ENCODE measurements at regions not wholly inside any gene's neighbourhood (a gene's known extent, or its start where the extent isn't known, plus 50 kb on each side); places are given as distances from the start of the nearest gene placed in this dataset.
A peak's percentile ranks its signal among the peaks of the same experiment; 100 is the strongest.

DNA sequence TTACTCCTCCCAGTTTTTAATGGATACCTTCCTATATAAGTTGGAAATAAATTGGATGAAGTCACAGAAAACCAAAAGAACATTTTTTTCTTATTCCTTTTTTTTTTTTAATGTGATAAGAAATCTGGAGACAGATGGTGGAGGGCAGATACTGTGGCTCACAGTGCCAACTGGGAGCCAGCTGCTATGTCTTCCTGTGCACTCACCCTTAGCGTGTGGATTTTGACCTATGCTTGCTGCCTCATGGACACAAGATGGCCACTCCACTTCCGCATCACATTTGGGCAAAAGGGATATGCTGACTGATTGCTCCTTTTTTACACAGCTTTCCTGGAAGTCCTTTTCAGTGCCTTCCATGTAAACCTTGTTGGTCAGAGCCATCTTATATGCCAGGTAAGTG lies 342.6 kb downstream of the MAN2A1 start:
- DNase-seq (ENCODE audit: low read depth): no peak

DNA sequence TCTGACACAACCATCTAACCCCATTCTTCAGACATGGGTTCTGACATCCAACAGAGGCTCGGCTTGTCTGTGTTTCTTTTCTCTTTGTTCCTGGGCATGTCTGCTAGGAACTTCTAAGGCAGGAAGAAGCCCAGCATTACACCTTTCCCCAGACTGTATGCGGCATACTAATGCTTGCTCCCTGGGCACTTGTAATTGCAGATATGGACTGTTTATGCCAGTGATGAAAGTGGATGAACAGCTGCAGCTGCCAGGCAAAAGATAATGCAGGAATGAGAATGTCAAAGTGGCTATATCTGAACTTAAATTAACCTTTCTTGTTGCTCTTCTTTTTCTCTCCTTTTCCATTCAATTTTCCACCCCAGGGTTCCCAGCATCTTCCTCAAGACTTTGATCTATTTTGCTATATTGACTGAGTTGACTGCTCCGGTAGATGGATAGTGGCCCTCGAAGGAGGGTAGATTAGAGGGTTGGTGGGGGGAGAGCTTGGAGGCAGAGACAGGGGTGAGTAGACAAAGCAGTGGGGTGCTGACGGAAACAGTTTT lies 344.4 kb downstream of the MAN2A1 start:
- DNase-seq (ENCODE audit: low read depth): no peak

DNA sequence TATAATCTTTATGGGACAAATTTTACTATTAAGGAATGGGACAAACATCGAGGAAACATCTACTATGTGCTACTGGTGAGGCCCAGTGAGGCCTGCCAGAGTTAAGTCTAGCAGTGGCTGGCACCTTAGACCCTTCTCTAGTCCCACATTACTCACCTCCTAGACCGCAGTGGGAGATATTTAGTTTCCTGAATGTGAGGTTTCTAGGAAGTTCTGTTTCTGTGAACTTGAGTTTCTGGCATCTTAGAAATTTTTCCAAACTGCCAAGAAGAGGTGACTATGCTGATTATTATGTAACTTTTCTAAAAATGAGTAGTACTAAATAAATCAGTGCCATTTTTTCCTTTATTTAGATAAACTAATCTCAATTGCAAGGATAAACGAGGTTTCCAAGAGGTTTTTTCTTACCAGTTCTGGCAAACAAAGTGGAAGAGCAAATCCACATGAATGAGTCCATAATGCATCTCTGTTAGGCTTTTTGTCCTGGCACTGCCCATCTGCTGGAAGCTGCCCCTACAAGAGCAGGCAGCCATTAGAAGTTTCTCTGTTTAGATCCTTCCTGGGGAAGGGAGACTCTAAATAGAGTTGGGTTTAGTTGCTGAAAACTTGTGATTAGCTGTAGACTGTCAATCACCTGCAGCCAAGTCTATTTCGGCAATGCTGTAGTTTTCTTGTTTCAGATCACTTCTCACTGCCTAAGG lies 348.7 kb downstream of the MAN2A1 start:
- DNase-seq (ENCODE audit: low read depth): peak; percentile 7

DNA sequence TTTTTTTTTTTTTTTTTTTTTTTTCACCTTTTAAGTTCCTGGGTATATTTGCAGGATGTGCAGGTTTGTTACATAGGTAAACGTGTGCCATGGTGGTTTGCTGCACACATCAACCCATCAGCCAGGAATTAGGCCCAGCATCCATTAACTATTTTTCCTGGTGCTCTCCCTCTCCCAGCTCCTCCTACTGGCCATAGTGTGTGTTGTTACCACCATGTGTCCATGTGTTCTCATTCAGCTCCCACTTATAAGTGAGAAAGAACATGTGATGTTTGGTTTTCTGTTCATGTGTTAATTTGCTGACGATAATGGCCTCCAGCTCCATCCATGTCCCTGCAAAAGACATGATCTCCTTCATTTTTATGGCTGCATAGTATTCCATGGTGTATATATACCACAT lies 350.5 kb downstream of the MAN2A1 start:
- DNase-seq (ENCODE audit: low read depth): peak; percentile 21

DNA sequence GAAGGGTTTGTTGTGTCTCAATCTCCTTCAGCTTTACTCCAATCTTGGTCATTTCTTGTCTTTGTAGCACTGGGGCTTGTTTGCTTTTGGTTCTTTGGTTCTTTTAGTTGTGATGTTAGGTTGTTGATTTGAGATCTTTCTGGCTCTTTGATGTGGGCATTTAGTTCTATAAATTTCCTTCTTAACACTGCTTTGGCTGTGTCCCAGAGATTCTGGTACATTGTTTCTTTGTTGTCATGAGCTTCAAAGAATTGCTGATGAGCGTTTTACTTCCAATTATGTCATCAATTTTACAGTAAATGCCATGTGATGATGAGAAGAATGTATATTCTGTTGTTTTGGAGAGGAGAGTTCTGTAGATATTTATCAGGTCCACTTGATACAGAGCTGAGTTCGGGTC lies 353.3 kb downstream of the MAN2A1 start:
- DNase-seq (ENCODE audit: low read depth): no peak

DNA sequence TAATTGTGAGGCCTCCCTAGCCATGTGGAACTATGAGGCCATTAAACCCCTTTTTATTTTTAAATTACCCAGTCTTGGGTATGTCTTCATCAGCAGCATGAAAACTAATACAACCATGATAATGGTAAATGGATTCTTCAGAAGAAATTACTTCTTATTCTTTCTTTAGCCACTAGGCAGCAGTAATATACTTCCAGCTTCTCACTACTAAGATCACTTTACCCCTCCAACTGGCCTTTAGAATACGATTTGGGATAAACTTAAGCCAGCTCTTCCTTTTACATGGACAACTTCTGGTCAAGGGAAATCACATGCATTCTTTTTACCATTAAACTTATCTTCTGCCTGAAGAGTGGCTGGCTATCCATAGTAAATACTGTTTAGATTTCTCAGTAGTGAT lies 355.4 kb downstream of the MAN2A1 start:
- DNase-seq (ENCODE audit: low read depth): peak; percentile 6

DNA sequence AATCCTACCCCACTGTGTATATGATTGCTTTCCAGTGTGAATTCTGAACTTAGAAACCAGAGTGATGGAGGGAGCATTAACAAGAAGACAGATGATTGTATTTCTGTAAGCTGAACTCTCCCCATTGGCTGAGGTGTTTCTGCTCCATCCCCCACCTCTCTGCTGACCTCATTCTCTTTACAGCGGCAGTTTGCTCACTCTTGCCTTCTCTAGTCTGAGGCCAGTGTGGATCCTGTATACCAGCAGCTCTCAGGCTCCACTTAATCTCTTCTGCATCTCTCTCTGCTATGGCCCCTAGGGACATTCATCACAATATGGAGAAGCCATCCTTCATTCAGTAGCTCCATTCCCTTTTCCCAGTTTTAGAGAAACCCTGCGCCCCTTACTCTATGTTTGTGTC lies 358.8 kb downstream of the MAN2A1 start:
- DNase-seq (ENCODE audit: low read depth): no peak

DNA sequence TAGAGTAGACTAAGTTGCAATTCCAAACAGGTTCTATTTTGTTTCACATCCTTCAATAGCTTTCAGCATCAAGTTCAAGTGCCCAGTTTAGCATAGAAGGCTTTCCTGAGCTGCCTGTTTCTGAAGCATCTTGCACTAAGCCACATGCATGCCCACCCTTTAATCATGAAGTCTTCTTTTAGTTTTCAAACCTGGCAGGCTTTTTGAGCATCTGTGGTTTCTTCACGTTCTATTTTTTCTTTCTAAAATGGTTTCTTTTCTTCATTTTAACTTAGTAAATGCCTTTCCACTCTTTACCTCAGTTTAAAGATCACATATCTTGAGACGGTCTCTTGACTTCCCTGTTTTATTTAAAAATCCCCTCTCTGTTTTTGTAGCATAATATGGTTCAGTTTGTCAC lies 360.1 kb downstream of the MAN2A1 start:
- DNase-seq (ENCODE audit: low read depth): no peak

DNA sequence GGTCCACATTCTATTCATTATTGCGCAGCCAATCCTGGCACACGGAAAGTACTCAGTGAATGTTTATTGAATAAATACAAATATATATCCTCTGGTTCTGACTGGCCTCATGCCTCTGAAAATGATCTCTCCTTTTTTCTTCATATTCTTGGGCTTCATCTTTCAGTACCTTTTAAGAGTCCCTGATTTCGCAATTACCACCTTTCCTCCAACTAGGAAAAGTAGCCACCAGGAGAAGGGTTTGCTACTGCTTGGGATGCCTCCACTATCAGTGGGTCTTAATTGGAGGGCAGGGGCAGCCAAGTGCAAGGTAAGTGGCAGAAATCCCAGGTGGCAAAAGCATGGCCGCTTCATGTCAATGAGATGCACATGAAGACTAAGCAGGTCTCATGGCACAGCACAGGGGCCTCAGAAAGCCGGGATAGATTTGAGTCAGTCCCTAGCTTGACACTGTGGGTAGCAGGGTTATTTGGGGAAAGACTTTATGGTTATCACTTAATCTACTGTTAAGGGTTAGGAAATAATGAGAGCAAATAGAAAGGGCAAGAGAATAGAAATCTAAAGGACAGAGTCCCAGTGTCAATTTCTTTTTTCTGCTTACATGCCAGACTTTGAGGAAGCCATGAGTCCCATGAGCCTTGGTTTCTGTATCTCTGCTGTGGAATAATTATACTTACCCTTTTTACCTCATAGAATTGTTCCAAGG lies 361.1 kb downstream of the MAN2A1 start:
- no peak for DNase-seq (ENCODE audit: low read depth)

DNA sequence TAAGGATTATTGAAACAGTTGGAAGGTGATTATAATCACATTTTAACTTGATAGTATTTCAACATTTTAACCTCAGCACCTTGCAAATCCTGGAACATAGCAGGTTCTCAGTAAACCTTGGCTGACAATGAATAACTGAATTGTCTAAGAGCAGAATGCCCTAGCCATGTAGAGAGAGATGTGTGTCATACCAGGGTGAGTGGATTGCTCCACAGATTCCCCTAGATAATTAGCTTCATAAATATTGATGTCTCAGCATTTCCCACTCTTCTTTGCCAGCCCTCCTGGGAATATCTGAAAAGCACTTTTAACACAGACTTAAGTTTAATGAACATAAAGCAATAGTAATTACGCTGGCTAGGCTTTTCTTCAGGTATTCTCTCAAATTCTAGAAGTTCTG lies 363.5 kb downstream of the MAN2A1 start:
- no peak for DNase-seq (ENCODE audit: low read depth)

DNA sequence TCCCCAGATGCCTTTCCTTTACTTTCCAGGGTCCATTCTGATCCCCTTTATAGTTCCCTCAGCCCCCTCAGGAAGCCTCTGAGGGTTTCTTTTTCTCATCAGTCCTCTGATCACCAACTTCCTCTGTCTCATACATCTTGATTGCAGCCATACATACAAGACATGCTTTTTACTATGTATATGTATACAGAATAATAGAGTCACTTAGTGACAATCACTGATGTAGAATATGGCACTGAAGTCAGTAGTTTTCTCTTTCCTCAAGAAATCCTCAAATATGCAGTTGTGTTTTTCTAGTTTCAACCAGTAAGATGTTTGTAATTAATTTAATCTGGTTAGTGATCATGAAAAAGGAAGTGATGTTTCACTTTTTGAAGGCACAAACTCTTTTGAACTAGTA lies 364.1 kb downstream of the MAN2A1 start:
- no peak for DNase-seq (ENCODE audit: low read depth)

DNA sequence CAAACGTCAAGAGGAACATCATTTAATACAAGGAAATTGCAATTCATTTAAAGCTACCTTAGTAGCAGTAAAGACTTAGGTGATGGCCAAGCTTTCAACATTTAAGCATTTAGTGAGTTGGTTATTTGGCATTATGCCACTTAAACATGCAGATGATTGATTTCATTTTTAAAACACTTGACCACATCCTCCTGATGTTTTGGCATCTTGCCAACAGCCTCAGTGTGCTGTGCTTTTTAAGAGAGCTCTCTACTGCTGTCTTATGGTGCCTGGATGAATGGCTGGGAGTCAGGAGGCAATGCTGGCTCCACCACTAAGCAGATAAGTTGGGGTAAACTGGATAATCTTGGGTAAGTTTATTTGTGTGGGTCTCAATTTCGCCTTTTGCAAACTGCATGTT lies 364.5 kb downstream of the MAN2A1 start:
- DNase-seq (ENCODE audit: low read depth): peak; percentile 82

DNA sequence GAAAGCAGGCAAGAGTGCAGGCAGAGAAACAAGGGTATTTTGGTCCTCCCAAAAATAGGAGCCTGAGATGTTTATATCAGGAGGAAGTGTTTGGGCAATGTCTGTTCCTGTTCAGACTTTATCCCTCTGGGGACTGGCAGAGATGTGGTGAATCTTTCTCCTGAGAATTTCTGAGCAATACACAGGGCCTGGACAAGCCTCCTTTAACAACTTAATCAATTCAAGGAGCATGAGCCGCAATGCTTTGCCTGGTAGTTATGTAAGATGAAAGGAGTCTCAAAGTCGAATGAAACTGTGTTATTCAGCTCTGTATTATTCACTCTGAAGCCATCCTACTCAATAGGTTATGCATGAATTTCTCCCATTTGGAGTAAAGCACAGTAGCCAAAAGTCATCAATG lies 365.6 kb downstream of the MAN2A1 start:
- DNase-seq (ENCODE audit: low read depth): no peak

DNA sequence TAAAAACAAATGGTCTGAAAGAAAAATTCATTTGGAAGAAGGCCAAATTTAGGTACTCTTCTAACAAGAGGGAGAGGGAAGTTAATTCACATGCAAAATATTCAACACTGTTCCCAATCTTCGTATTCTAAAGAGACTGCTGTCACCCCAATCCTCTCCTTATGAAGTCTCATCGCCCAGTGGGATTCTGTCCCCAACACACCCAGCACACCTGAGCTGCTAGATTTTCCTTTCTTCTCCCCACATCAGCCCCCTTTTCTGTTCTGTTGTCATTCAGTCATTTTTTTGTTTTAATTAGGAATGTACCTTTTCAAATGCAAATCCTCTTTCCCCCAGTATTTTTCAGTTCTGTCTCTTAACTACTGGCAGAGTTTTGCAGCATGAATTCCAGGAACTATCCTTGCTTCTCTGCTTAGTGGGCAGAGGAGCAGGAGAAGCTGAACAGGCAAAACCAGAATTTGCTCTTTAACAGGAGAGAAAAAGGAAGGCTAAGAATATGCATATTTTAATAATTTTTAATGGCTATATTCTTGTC lies 366.9 kb downstream of the MAN2A1 start:
- DNase-seq (ENCODE audit: low read depth): no peak

DNA sequence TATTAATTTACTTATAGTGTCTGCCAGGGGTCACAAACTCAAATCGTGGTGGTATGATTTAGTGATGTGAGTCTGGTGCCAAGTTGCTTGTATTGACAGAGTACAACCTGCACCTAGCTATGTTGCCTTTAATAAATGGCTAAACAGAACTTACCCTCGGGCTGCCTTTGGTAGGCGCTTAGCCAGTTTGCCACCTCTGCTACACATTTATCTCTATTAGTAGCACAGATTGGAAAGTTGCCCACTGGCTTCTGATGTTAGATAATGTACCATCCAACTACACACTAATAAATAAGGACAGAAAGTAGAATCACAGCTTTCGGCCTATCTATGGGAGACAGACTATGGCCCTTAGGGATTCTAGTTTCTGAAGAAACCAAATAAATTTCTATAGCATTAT lies 368.4 kb downstream of the MAN2A1 start:
- DNase-seq (ENCODE audit: low read depth): no peak

DNA sequence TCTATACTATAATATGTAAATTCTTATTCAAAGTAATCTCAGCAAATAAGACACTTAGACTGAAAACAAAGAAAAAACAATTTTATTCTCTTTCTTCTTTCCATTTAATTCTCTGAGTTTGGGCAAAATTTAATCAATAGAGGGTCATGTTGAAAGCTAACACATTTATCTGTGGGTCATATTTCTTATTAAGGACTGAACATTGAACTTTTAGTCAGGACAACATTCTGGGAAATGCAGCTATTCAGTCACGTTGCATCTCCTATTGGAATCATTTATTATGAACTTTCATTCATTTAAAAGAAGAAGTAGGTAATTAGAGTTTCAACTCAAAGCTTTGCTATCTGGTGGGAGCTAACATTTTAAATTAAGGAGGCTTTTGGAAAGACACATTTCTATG lies 372.5 kb downstream of the MAN2A1 start:
- no peak for DNase-seq (ENCODE audit: low read depth)

DNA sequence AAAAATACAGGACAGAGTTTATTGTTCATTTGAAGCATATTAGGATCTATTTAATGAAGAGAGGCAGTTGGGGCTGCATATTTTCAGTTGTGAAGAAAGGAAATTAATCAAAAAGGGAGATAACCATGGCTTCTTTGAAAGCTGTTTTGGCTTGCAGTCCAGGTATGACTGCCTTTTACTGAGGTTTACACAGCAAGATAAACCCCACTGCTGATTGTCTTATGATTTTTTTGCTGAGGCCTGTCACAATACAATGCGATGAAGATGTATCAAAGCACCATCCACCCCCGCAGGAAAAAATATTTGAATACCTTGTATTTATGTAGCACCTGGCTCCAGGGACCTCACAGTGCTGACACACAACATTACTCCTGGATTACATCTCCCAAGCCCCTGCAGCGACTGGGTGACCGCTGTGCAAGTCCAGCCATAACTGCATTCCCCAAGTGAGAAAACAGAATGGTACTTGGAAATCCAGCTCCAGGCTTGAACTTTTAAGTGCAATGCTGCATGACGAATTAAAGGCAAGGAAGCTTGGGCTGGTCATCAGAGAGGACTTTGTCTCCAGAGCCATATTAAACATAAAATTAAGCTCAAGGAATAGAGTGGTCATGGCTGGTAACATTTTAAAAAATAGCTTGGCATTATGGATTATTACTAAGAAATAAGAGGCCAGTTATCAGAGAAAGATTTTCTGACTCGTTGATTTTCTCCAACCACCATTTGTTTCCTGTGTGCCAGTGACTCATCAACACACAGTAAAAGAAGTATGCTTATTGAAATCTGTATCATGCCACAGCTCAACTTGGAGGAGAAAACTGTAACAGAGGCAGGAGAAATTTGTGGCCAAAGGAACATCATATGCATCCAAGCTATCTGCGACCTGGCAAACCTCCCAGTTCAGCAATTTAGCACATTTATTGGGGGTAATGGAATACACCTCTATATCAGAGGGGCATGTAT lies 374.2 kb downstream of the MAN2A1 start:
- DNase-seq (ENCODE audit: low read depth): peak; percentile 37

DNA sequence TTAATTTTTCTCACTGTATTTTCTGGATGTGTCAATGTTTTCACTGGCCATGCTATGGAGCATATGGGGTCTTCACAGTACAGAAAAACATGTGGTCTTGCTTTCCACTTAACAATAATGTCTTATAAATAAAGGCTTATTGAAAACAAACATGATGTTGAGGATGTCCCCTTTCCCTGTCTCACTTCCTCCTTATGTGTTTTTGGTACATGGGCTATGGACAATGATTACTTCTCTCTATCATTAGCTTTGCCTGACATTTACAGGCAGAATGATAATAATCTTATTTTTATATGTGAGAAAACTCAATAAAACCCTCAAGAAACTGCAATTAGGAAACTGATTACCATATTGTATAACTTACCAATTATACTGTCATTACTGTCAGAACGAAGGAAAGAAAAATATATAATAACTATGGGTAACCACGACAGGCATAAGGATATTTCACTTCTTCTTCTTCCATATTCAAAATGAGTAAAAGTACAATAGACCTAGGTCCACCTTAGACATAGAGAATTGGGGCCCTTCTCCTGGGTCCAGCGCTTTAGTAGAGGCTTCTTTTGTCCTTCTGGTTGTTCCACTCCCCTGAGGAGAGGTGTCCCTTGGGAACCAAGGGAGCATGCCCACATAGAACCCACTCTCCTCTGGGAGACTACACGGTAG lies 375.0 kb downstream of the MAN2A1 start:
- DNase-seq (ENCODE audit: low read depth): no peak

DNA sequence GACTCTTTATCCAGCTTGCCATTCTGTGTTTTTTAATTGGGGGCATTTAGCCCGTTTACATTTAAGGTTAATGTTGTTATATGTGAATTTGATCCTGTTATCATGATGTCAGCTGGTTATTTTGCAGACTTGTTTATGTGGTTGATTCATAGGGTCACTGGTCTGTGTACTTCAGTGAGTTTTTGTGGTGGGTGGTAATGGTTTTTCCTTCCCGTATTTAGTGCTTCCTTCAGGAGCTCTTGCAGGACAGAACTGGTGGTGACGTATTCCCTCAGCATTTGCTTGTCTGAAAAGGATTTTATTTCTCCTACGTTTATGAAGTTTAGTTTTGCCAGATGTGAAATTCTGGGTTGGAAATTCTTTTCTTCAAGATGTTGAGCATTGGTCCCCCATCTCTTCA lies 381.1 kb downstream of the MAN2A1 start:
- DNase-seq (ENCODE audit: low read depth): no peak

DNA sequence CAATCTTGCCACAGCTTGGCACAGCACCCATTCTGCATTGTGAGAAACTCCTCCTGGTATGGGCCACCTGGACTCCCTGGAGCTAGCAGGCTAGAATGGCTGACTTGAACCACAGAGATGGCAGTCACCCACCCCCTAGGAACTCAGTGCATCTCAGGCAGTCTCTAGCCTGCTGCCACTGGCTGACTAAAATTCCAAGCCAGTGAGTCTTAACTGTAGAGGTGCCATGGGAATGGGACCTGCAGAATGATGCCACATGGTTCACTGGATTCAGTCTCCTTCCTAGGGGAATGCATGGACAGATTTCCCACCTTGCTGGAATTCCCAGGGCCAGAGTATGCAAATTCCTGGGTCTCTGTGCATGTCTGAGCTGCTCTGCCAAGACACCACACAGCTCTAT lies 382.9 kb downstream of the MAN2A1 start:
- DNase-seq (ENCODE audit: low read depth): no peak

DNA sequence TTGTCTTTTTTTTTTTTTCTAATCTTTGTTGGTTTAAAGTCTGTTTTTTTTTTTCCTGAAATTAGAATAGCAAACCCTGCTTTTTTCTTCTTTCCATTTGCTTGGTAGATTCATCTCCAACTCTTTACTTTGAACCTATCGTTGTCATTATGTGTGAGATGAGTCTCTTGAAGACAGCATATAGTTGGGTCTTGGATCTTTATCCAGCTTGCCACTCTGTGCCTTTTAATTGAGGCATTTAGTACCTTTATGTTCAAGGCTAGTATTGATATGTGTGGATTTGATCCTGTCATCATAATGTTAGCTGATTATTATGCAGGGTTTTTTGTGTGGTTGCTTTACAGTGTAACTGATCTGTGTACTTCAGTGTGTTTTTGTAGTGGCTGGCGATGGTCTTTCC lies 383.8 kb downstream of the MAN2A1 start:
- DNase-seq (ENCODE audit: low read depth): no peak

DNA sequence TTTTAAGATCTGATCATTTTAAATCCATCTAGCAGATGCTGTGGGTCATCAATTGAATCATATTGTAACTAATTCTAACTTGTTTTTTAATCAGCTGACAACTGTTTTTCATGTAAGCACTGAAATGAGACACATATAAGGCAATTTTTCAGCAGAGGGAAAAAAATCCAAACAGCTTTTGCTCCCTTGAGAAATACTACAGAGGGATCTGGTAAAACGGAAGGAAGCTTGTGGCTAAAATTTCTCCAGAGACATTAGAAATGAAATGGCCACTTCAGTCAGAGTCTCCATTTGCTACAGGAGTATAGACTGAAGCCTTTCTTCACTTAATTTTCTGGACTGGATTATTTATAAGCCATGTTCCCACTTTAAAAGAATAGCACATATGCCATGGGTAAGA lies 385.9 kb downstream of the MAN2A1 start:
- no peak for DNase-seq (ENCODE audit: low read depth)

Measured in iris pigment epithelial cell (primary cell).